Stimulated activated memory B cell treated with anti-CD40 and anti-IgM and Interleukin-4, amounts not matched to agents 10 μg/mL and 1 μg/mL and 100 μg/mL, for 72 hours (primary cell): ENCODE measurements at regions not wholly inside any gene's neighbourhood (a gene's known extent, or its start where the extent isn't known, plus 50 kb on each side); places are given as distances from the start of the nearest gene placed in this dataset.
"Not testable (repeated sequence)": the region's sequence is repeated elsewhere in the genome, so short reads cannot be mapped to it uniquely, and the experiment has no call there.

Experiments used
- ATAC-seq: fragments of 150-1000 bp; cut with Tn5 transposase; 2 replicates; pipeline ENCODE4 v1.10.0; 2021
- H3K27ac Mint-ChIP-seq: one replicate; pipeline ENCODE4 v1.8.0; 2022; ENCODE audit warnings: mild to moderate bottlenecking, mixed read lengths
- H3K27me3 Mint-ChIP-seq: one replicate; pipeline ENCODE4 v1.8.0; 2022; ENCODE audit warnings: mixed read lengths
- H3K36me3 Mint-ChIP-seq: one replicate; pipeline ENCODE4 v1.8.0; 2022; ENCODE audit warnings: mixed read lengths
- H3K4me1 Mint-ChIP-seq: one replicate; pipeline ENCODE4 v1.8.0; 2022; ENCODE audit warnings: mixed read lengths
- H3K4me3 Mint-ChIP-seq: one replicate; pipeline ENCODE4 v1.8.0; 2022; ENCODE audit warnings: mild to moderate bottlenecking, moderate library complexity, mixed read lengths
- H3K9me3 Mint-ChIP-seq: one replicate; pipeline ENCODE4 v1.8.0; 2022; ENCODE audit warnings: mixed read lengths

GRCh38 chr16:88232401-88233258 lies 150.1 kb upstream of the ZNF469 start:
- not testable (repeated sequence) for H3K27ac Mint-ChIP-seq, H3K4me3 Mint-ChIP-seq, H3K36me3 Mint-ChIP-seq, ATAC-seq, H3K9me3 Mint-ChIP-seq, H3K4me1 Mint-ChIP-seq
- H3K27me3 Mint-ChIP-seq = peaks cover 21% of the 10 kb centered on the region

GRCh38 chr16:88233621-88234420 lies 148.9 kb upstream of the ZNF469 start:
- H3K27me3 Mint-ChIP-seq = peaks cover 24% of the 10 kb centered on the region
- not testable (repeated sequence) for H3K9me3 Mint-ChIP-seq, ATAC-seq, H3K36me3 Mint-ChIP-seq, H3K4me3 Mint-ChIP-seq, H3K27ac Mint-ChIP-seq, H3K4me1 Mint-ChIP-seq

GRCh38 chr16:88234421-88235271 lies 148.1 kb upstream of the ZNF469 start:
- ATAC-seq, H3K27ac Mint-ChIP-seq, H3K4me3 Mint-ChIP-seq, H3K4me1 Mint-ChIP-seq, H3K9me3 Mint-ChIP-seq, H3K36me3 Mint-ChIP-seq: not testable (repeated sequence)
- H3K27me3 Mint-ChIP-seq = peaks cover 24% of the 10 kb centered on the region

GRCh38 chr16:88235691-88236090 lies 147.1 kb upstream of the ZNF469 start:
- not testable (repeated sequence) for H3K27ac Mint-ChIP-seq, H3K9me3 Mint-ChIP-seq, H3K4me3 Mint-ChIP-seq, H3K36me3 Mint-ChIP-seq, ATAC-seq, H3K4me1 Mint-ChIP-seq
- H3K27me3 Mint-ChIP-seq = peaks cover 34% of the 10 kb centered on the region

GRCh38 chr16:88236229-88236628 lies 146.5 kb upstream of the ZNF469 start:
- ATAC-seq, H3K27ac Mint-ChIP-seq, H3K36me3 Mint-ChIP-seq, H3K4me3 Mint-ChIP-seq, H3K9me3 Mint-ChIP-seq, H3K4me1 Mint-ChIP-seq: not testable (repeated sequence)
- peaks cover 40% of the 10 kb centered on the region for H3K27me3 Mint-ChIP-seq

GRCh38 chr16:88237314-88237713 lies 145.4 kb upstream of the ZNF469 start:
- not testable (repeated sequence) for H3K4me3 Mint-ChIP-seq, H3K4me1 Mint-ChIP-seq, H3K27ac Mint-ChIP-seq, ATAC-seq, H3K36me3 Mint-ChIP-seq, H3K9me3 Mint-ChIP-seq
- H3K27me3 Mint-ChIP-seq = peaks cover 40% of the 10 kb centered on the region

GRCh38 chr16:88237761-88238415 lies 144.9 kb upstream of the ZNF469 start:
- H3K36me3 Mint-ChIP-seq, H3K9me3 Mint-ChIP-seq, ATAC-seq, H3K4me1 Mint-ChIP-seq, H3K4me3 Mint-ChIP-seq, H3K27ac Mint-ChIP-seq: not testable (repeated sequence)
- peaks cover 40% of the 10 kb centered on the region for H3K27me3 Mint-ChIP-seq

GRCh38 chr16:88238732-88239274 lies 144.0 kb upstream of the ZNF469 start:
- not testable (repeated sequence) for H3K27ac Mint-ChIP-seq, H3K9me3 Mint-ChIP-seq, H3K36me3 Mint-ChIP-seq, H3K4me1 Mint-ChIP-seq, H3K4me3 Mint-ChIP-seq
- ATAC-seq = peak; percentile 54
- peaks cover 47% of the 10 kb centered on the region for H3K27me3 Mint-ChIP-seq

GRCh38 chr16:88240118-88240517 lies 142.6 kb upstream of the ZNF469 start:
- Mint-ChIP-seq H3K27ac (peak overlapping the region; percentile 14), H3K27me3 (peaks cover 49% of the 10 kb centered on the region), H3K9me3 (peaks cover 11% of the 10 kb centered on the region)
- H3K36me3 Mint-ChIP-seq, H3K4me3 Mint-ChIP-seq, H3K4me1 Mint-ChIP-seq: not testable (repeated sequence)
- ATAC-seq = peak; percentile 81

- peaks cover 11% of the 10 kb centered on the region for H3K9me3 Mint-ChIP-seq
- not testable (repeated sequence) for H3K4me3 Mint-ChIP-seq, H3K36me3 Mint-ChIP-seq, H3K4me1 Mint-ChIP-seq, ATAC-seq
- H3K27ac Mint-ChIP-seq = peak overlapping the region; percentile 14
- peaks cover 42% of the 10 kb centered on the region for H3K27me3 Mint-ChIP-seq
Observed at GRCh38 chr16:88240776-88241175, 142.0 kb upstream of the ZNF469 start.

- ATAC-seq, H3K36me3 Mint-ChIP-seq, H3K4me1 Mint-ChIP-seq, H3K27ac Mint-ChIP-seq, H3K4me3 Mint-ChIP-seq: not testable (repeated sequence)
- Mint-ChIP-seq H3K27me3 (peaks cover 38% of the 10 kb centered on the region), H3K9me3 (peaks cover 11% of the 10 kb centered on the region)
Observed at GRCh38 chr16:88241404-88242311, 141.1 kb upstream of the ZNF469 start.

GRCh38 chr16:88242312-88243295 lies 140.2 kb upstream of the ZNF469 start:
- H3K4me1 Mint-ChIP-seq, H3K27ac Mint-ChIP-seq, H3K4me3 Mint-ChIP-seq, H3K36me3 Mint-ChIP-seq, ATAC-seq: not testable (repeated sequence)
- Mint-ChIP-seq H3K9me3 (peaks cover 11% of the 10 kb centered on the region), H3K27me3 (peaks cover 35% of the 10 kb centered on the region)

- not testable (repeated sequence) for H3K27ac Mint-ChIP-seq, H3K4me3 Mint-ChIP-seq, ATAC-seq, H3K4me1 Mint-ChIP-seq, H3K36me3 Mint-ChIP-seq
- Mint-ChIP-seq H3K27me3 (peaks cover 27% of the 10 kb centered on the region), H3K9me3 (peaks cover 11% of the 10 kb centered on the region)
Observed at GRCh38 chr16:88243921-88244320, 138.8 kb upstream of the ZNF469 start.
